Naive thymus-derived CD8-positive, alpha-beta T cell (primary cell): ENCODE measurements at regions not wholly inside any gene's neighbourhood (a gene's known extent, or its start where the extent isn't known, plus 50 kb on each side); places are given as distances from the start of the nearest gene placed in this dataset.
"Not testable (repeated sequence)": the region's sequence is repeated elsewhere in the genome, so short reads cannot be mapped to it uniquely, and the experiment has no call there.

Source experiments
- ATAC-seq, 2 donors: fragments of 150-1000 bp; cut with Tn5 transposase in 1 of 2; sonication (Bioruptor Pico), chemical (Tn5 transposase) in 1 of 2; 1 replicate in 1 of 2; 2 replicates in 1 of 2; pipeline ENCODE4 v1.10.0; 2021; ENCODE audit warnings: mild to moderate bottlenecking in 2 of 2, moderate library complexity in 2 of 2
- POLR2A ChIA-PET: fragments of 350-600 bp; sonication (Branson Sonifier 250); formaldehyde crosslinking; loops from one replicate; lab custom pipeline; 2021; ENCODE audit warnings: antibody characterized with exemption; lab: Charles Lee
- DNase-seq, 10 donors: peaks; one replicate each; pipeline versions ENCODE4 v3.0.0 to v3.0.0-alpha.2; 2020 to 2022
- H3K27ac Mint-ChIP-seq, 10 donors: one replicate each; pipeline ENCODE4 v1.8.0; 2020 to 2022; ENCODE audit warnings: mild to moderate bottlenecking in 10 of 10, mixed read lengths in 10 of 10, moderate library complexity in 4 of 10, inconsistent platforms in 1 of 10
- H3K27me3 Mint-ChIP-seq, 5 donors: one replicate each; pipeline ENCODE4 v1.8.0; 2021 to 2022; ENCODE audit warnings: mixed read lengths in 5 of 5
- H3K36me3 Mint-ChIP-seq, 3 donors: one replicate each; pipeline ENCODE4 v1.8.0; 2020 to 2022; ENCODE audit warnings: mixed read lengths in 3 of 3, mild to moderate bottlenecking in 2 of 3, inconsistent platforms in 1 of 3
- H3K4me1 Mint-ChIP-seq, 4 donors: one replicate each; pipeline ENCODE4 v1.8.0; 2021 to 2022; ENCODE audit warnings: mixed read lengths in 4 of 4
- H3K4me3 Mint-ChIP-seq, 10 donors: one replicate each; pipeline ENCODE4 v1.8.0; 2020 to 2022; ENCODE audit warnings: mild to moderate bottlenecking in 10 of 10, mixed read lengths in 10 of 10, moderate library complexity in 6 of 10, inconsistent platforms in 1 of 10
- H3K9me3 Mint-ChIP-seq, 9 donors: one replicate each; pipeline ENCODE4 v1.8.0; 2020 to 2022; ENCODE audit warnings: mixed read lengths in 9 of 9, mild to moderate bottlenecking in 3 of 9, inconsistent platforms in 1 of 9, moderate library complexity in 1 of 9

GRCh38 chr13:22893777-22894176, 287.0 kb upstream of the SGCG start:
- peaks cover 0 to 13% (median 2%) of the 10 kb centered on the region in 5 donors for H3K27me3 Mint-ChIP-seq
- ATAC-seq (no peak), DNase-seq (no peak)
- no peak overlapping the region for H3K27ac Mint-ChIP-seq
- H3K4me1 Mint-ChIP-seq: peaks cover 0 to 1% (median 0%) of the 10 kb centered on the region in 4 donors
- no peaks in the 10 kb centered on the region for H3K36me3 Mint-ChIP-seq
- POLR2A ChIA-PET: no interaction called here
- H3K4me3 Mint-ChIP-seq: no peak overlapping the region
- H3K9me3 Mint-ChIP-seq: peaks cover 0 to 21% (median 4%) of the 10 kb centered on the region in 9 donors

DNA sequence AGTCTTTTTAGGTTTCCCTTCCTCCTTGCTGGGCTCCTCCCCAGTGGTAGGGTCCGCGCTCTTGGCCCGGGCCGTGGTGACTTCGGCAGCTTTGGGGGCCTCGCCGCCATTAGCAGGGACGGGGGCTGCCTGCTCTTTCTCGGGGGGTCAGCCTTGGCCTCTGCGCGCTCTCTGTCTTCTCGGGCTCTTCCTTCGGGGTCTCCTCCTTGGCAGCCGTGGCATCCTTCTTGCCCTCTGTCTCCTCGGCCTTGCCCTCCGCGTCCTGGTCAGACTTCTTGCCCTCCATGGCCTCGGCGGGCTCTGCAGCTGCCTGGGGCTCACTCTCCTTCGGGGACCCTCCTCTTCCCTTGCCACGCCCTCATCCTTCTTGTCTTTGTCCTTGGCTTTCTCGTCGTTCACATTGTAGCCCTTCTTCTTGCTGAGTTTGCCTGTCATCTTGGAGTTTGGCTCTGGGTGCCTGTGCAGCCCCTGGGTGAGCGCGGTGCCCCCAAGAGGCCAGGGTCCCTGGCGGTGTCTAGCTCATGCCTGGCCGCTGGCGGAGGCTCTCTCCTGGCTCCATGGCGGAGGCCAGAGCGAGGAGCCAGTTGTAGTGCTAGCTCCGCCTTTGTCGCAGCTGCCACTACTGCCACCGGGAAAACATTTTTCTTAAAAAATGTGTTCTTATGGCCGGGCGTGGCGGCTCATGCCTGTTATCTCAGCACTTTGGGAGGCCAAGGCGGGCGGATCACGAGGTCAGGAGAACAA, 283.0 kb upstream of the SGCG start:
- POLR2A ChIA-PET: no interaction called here
- Mint-ChIP-seq H3K27ac (no peak overlapping the region), H3K9me3 (peaks cover 0 to 5% (median 2%) of the 10 kb centered on the region in 9 donors), H3K27me3 (peaks cover 0 to 13% (median 2%) of the 10 kb centered on the region in 5 donors), H3K4me1 (peaks cover 0 to 1% (median 0%) of the 10 kb centered on the region in 4 donors), H3K36me3 (no peaks in the 10 kb centered on the region), H3K4me3 (no peak overlapping the region)
- ATAC-seq (no peak), DNase-seq (no peak)

DNA sequence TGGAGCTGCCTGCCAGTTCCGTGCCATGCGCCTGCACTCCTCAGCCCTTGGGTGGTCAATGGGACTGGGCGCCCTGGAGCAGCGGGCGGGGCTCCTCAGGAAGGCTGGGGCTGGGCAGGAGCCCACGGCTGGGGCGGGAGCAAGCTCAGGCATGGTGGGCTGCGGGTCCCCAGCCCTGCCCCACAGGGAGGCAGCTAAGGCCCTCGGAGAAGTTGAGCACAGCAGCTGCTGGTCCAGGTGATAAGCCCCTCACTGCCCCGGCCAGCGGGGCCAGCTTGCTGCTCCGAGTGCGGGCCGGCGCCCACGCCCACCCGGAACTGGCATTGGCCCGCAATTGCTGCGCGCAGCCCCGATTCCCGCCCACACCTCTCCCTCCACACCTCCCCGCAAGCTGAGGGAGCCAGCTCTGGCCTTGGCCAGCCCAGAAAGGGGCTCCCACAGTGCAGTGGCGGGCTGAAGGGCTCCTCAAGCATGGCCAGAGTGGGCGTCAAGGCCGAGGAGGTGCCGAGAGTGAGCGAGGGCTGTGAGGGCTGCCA, 280.3 kb upstream of the SGCG start:
- H3K27ac Mint-ChIP-seq, ATAC-seq, H3K4me3 Mint-ChIP-seq, H3K9me3 Mint-ChIP-seq, H3K36me3 Mint-ChIP-seq, POLR2A ChIA-PET, DNase-seq, H3K4me1 Mint-ChIP-seq: not testable (repeated sequence)
- H3K27me3 Mint-ChIP-seq: peaks cover 2 to 21% (median 4%) of the 10 kb centered on the region in 5 donors

DNA sequence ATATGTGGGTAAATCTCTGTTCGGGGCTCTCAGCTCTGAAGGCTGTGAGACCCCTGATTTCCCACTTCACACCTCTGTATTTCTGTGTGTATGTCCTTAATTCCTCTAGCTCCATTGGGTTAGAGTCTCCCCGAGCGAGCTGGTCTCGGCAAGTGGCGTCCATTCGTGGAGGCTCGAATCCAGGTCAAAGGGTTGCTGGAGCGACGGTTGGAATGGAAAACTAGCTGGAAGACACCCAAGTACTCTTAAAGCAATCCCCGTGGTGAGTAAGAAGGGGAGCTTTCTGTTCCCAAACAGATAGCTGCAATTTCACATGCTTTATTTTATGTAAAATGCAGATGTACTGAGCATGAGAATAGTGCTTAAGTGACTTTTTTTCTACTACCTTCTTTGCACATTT, 277.5 kb upstream of the SGCG start:
- Mint-ChIP-seq H3K27me3 (peaks cover 0 to 11% (median 4%) of the 10 kb centered on the region in 5 donors), H3K4me1 (no peaks in the 10 kb centered on the region), H3K27ac (no peak overlapping the region), H3K4me3 (no peak overlapping the region), H3K9me3 (peaks cover 0 to 5% (median 3%) of the 10 kb centered on the region in 9 donors), H3K36me3 (no peaks in the 10 kb centered on the region)
- DNase-seq (no peak), ATAC-seq (no peak)
- POLR2A ChIA-PET: no interaction called here

DNA sequence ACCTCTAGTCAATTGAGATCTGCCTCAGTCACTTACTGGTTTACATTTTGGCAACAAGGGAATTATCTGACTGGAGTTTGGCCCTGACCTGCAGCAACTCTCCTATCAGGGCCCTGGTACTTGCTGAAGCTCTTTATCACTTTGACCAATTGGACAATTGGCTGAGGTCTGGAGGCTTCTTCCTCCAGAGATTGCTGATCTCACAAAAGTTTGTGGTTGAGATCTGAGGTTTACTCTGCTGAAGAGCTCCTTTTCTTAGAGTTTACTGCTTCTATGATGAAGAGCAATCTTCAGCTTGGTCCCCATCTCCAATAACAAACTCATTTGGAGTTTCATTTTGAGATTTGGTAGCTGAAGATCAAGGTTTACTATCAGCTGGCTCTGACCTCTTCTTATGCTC, 276.9 kb upstream of the SGCG start:
- H3K4me1 Mint-ChIP-seq: no peaks in the 10 kb centered on the region
- H3K9me3 Mint-ChIP-seq: peaks cover 0 to 8% (median 3%) of the 10 kb centered on the region in 9 donors
- H3K36me3 Mint-ChIP-seq: no peaks in the 10 kb centered on the region
- POLR2A ChIA-PET: no interaction called here
- ATAC-seq (no peak), DNase-seq (no peak)
- H3K27ac Mint-ChIP-seq: no peak overlapping the region
- no peak overlapping the region for H3K4me3 Mint-ChIP-seq
- peaks cover under 1 to 11% (median 4%) of the 10 kb centered on the region in 5 donors for H3K27me3 Mint-ChIP-seq

DNA sequence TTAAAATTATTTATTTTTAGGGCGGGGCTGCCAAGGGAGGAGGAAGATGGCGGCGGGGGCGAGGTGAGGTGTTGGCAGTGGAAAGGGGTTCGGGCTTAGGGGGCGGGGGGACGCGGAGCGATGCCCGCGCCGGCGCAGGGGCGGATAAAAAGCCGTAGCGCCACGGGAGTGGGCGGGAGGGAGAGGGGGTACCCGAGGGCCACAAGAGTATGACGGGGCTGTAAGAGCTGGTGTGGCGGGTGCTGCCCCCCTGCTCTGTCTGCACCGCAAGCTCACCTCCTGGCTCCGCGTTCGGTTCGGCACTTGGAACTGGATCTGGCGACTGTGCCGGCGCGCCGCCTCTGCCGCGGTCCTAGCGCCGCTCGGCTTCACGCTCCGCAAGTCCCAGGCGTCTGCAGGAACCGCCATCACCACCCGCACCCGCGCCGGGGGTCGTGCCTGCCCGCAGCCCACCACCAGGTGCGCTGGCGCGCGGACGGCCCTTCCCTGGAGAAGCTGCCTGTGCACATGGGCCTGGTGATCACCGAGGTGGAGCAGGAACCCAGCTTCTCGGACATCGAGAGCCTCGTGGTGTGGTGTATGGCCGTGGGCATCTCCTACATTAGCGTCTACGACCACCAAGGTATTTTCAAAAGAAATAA, 265.2 kb upstream of the SGCG start:
- no peak overlapping the region for H3K27ac Mint-ChIP-seq
- no peak for DNase-seq
- peaks cover 0 to 9% (median 0%) of the 10 kb centered on the region in 9 donors for H3K9me3 Mint-ChIP-seq
- peaks cover 24 to 71% (median 41%) of the 10 kb centered on the region in 5 donors for H3K27me3 Mint-ChIP-seq
- peak; percentile 44 to 56 for ATAC-seq
- peaks cover 0 to 8% (median 5%) of the 10 kb centered on the region in 4 donors for H3K4me1 Mint-ChIP-seq
- no peaks in the 10 kb centered on the region for H3K36me3 Mint-ChIP-seq
- H3K4me3 Mint-ChIP-seq: peak overlapping the region; percentile 2 to 65 (median 47)
- POLR2A ChIA-PET: no interaction called here

DNA sequence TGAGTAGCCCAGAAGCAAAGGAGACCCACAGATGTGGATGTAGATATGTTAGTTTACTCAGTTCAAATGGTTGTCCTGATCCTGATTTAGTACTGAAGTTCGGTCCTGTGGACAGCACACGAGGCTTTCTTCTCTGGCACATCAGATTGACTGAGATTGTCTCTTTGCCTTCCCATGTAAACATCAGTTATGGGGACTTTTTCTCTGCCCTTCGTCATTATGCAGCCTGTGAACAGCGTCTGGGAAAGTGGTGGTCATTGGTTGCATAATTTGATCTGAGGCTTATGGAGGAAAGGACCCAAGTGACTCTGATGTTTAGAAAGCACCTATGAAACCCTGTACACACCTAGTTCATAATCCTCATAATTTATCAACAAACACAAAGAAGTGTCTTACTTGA, 264.5 kb upstream of the SGCG start:
- H3K4me3 Mint-ChIP-seq: peak overlapping the region in 8 of 10 donors; percentile 8 to 65 (median 45)
- H3K4me1 Mint-ChIP-seq, H3K9me3 Mint-ChIP-seq, ATAC-seq, DNase-seq, H3K27ac Mint-ChIP-seq, H3K36me3 Mint-ChIP-seq, POLR2A ChIA-PET: not testable (repeated sequence)
- H3K27me3 Mint-ChIP-seq: peaks cover 24 to 71% (median 36%) of the 10 kb centered on the region in 5 donors

DNA sequence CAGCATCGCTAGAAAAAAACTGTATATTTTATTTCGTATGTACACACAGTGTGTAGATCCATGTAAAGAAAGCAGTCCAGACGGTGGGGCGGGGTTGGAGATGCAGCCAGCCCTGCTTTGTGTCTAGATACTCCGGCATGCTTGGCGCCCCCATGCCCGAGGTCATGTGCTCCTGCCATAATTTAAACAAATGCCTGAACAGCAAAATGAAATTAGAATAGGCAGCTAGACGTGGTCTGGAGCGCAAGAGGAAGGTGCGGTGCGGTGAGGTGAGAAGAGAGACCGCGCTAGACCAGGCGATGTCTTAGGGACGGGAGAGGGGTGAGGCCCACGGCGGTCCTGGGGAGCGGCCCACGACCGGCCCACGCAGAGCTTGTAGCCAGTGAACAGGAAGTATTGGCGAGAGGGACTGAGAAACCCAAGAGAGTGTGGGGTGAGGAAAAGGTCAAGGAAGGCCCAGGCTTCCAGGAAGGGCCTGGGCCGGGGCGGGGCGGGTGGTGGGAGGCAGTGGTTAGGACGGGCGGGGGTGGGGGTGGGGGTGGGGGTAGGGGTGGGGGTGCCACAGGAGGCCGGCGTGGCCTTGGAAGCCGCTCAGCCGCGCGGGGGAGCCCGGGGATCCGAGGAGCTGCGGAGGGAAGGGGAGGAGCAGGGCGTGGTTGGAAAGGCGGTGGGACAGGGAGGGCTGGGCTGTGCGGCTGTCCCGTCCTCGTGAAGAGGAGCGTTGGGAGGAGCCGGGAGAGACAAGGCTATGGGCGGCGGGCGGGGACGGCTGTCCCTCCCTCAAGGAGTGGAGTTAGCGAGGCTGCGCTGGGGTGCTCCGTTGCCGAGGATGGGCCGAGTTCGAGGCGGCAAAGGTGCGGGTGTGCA, 254.7 kb upstream of the SGCG start:
- Mint-ChIP-seq H3K9me3 (peaks cover 0 to 17% (median 3%) of the 10 kb centered on the region in 9 donors), H3K36me3 (peaks cover 0 to 10% (median 2%) of the 10 kb centered on the region in 3 donors), H3K4me3 (peak overlapping the region in 8 of 10 donors; percentile 15 to 78 (median 41)), H3K4me1 (peaks cover 5 to 14% (median 10%) of the 10 kb centered on the region in 4 donors), H3K27me3 (peaks cover 33 to 61% (median 45%) of the 10 kb centered on the region in 5 donors), H3K27ac (no peak overlapping the region)
- POLR2A ChIA-PET: no interaction called here
- no peak for DNase-seq
- ATAC-seq: no peak

DNA sequence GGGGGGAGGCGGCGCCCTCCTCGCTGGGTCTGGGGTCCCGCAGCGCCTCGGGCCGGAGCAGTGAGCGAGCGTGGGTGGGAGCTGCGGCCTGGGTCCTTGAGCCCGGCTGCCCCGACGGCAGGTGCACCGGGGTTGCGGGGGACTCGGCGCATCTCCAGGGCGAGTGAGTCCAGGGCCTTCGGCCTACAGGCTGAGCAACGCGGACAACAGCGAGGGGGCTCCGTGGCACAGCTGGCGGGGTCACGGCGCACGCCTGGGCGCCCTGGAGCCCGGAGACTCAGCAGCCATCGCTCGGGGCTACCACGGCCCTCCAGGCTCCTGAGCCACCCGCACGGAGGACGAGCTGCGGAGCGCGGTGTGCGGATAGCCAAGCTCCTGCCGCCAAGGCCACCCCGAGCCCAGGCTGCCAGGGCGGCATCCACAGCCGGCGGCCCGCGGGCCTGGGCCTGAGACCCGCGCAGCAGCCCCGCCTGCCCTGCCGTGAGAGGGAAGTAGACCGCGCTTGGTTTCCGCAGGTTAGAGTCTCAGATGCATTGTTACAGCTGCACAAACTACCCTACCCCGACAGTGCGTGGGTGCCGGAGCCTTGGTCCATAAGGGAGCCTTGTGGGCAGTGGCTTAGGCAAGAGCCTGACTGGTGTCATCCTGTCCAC, 253.9 kb upstream of the SGCG start:
- peaks cover 0 to 10% (median 2%) of the 10 kb centered on the region in 3 donors for H3K36me3 Mint-ChIP-seq
- peak overlapping the region in 1 of 10 donors; percentile 51 for H3K27ac Mint-ChIP-seq
- peaks cover 26 to 54% (median 42%) of the 10 kb centered on the region in 5 donors for H3K27me3 Mint-ChIP-seq
- H3K4me1 Mint-ChIP-seq: peaks cover 5 to 14% (median 10%) of the 10 kb centered on the region in 4 donors
- POLR2A ChIA-PET: no interaction called here
- DNase-seq (no peak), ATAC-seq (no peak)
- peaks cover 0 to 16% (median 0%) of the 10 kb centered on the region in 9 donors for H3K9me3 Mint-ChIP-seq
- peak overlapping the region in 2 of 10 donors; percentile 19 to 78 for H3K4me3 Mint-ChIP-seq

- H3K27ac Mint-ChIP-seq, H3K9me3 Mint-ChIP-seq, DNase-seq, POLR2A ChIA-PET, ATAC-seq: not testable (repeated sequence)
- Mint-ChIP-seq H3K4me1 (peaks cover 5 to 14% (median 10%) of the 10 kb centered on the region in 4 donors), H3K27me3 (peaks cover 24 to 44% (median 35%) of the 10 kb centered on the region in 5 donors), H3K36me3 (peaks cover 0 to 10% (median 2%) of the 10 kb centered on the region in 3 donors), H3K4me3 (peak overlapping the region in 3 of 10 donors; percentile 18 to 31 (median 19))
These were observed 252.9 kb upstream of the SGCG start for GRCh38 chr13:22927845-22928244.

DNA sequence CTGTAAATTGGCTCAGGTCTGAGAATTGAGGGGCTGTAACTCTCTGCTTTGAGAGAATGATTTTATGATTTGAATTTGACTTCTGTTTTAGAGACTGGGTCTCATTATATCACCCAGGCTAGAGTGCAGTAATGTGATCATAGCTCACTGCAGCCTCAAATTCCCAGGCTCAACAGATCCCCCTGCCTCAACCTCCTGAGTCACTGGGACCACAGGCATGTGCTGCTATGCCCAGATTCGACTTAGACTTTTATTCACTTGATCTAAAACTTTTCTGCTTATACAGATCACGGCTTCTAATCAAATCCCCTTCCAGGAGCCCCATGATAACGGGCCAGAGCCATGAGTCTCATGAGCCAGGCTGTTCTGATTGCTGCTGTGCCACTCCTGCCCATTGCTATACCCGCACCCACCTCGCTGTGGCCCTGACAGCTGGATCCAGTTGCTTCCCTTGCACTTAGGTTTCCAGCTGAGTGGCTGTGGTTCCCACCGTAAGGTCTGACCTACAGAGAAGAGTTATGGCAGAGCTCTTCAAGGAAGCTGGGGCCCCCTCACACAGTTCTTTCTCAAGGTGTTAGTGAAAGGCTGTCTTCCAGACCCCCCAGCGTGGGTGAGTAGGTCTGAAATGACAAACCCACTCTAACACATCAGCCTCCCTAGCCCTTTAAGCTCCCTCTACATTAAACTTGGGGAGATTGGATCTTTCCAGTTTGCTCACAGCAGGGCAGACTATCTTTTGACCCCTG, 251.2 kb upstream of the SGCG start:
- Mint-ChIP-seq H3K4me3 (no peak overlapping the region), H3K36me3 (peaks cover 0 to 8% (median 2%) of the 10 kb centered on the region in 3 donors), H3K4me1 (peaks cover 5 to 14% (median 10%) of the 10 kb centered on the region in 4 donors), H3K27ac (no peak overlapping the region), H3K9me3 (peaks cover 0 to 8% (median 0%) of the 10 kb centered on the region in 9 donors), H3K27me3 (peaks cover 22 to 34% (median 28%) of the 10 kb centered on the region in 5 donors)
- ATAC-seq (no peak), DNase-seq (no peak)
- POLR2A ChIA-PET: no interaction called here
